GM21447 (cell line): ENCODE measurements at regions not wholly inside any gene's neighbourhood (a gene's known extent, or its start where the extent isn't known, plus 50 kb on each side); places are given as distances from the start of the nearest gene placed in this dataset.
"Not testable (repeated sequence)": the region's sequence is repeated elsewhere in the genome, so short reads cannot be mapped to it uniquely, and the experiment has no call there.

Source experiments
- ATAC-seq: cut with Tn5 transposase; IDR thresholded peaks from one replicate; pipeline ENCODE4 v1.9.1; 2021; ENCODE audit not compliant: unreplicated experiment

GRCh38 chr9:87195306-87195705 is 248.0 kb upstream of the GAS1 start:
- ATAC-seq = no peak

- no peak for ATAC-seq
These were observed 250.2 kb upstream of the GAS1 start for GRCh38 chr9:87197349-87198130.

- ATAC-seq = no peak
These were observed 251.4 kb upstream of the GAS1 start for GRCh38 chr9:87198716-87199115.

- no peak for ATAC-seq
These were observed 252.0 kb upstream of the GAS1 start for GRCh38 chr9:87199278-87199677.

GRCh38 chr9:87199782-87200181 is 252.5 kb upstream of the GAS1 start:
- ATAC-seq = no peak

GRCh38 chr9:87201351-87201751 is 254.0 kb upstream of the GAS1 start:
- ATAC-seq = no peak

- ATAC-seq = no peak
These were observed 258.9 kb upstream of the GAS1 start for GRCh38 chr9:87206064-87206661.

- ATAC-seq = not testable (repeated sequence)
These were observed 263.4 kb upstream of the GAS1 start for GRCh38 chr9:87210658-87211057.

- no peak for ATAC-seq
These were observed 264.4 kb upstream of the GAS1 start for GRCh38 chr9:87211669-87212068.

GRCh38 chr9:87212605-87213021 is 265.3 kb upstream of the GAS1 start:
- ATAC-seq = no peak

GRCh38 chr9:87213948-87214347 is 266.6 kb upstream of the GAS1 start:
- no peak for ATAC-seq

GRCh38 chr9:87214991-87215390 is 267.7 kb upstream of the GAS1 start:
- no peak for ATAC-seq

- no peak for ATAC-seq
These were observed 268.7 kb upstream of the GAS1 start for GRCh38 chr9:87216036-87216435.

- ATAC-seq = no peak
These were observed 269.7 kb upstream of the GAS1 start for GRCh38 chr9:87216897-87217455.

- no peak for ATAC-seq
These were observed 274.0 kb upstream of the DAPK1 start for GRCh38 chr9:87223392-87224246.

GRCh38 chr9:87226896-87227295 is 270.8 kb upstream of the DAPK1 start:
- ATAC-seq = no peak

GRCh38 chr9:87227456-87227855 is 270.2 kb upstream of the DAPK1 start:
- ATAC-seq = no peak

- no peak for ATAC-seq
These were observed 268.6 kb upstream of the DAPK1 start for GRCh38 chr9:87229108-87229507.

- no peak for ATAC-seq
These were observed 264.2 kb upstream of the DAPK1 start for GRCh38 chr9:87233431-87233830.

GRCh38 chr9:87233899-87234455 is 263.7 kb upstream of the DAPK1 start:
- no peak for ATAC-seq

GRCh38 chr9:87234854-87235253 is 262.8 kb upstream of the DAPK1 start:
- no peak for ATAC-seq
